WERI-Rb-1 (cell line): ENCODE measurements at regions not wholly inside any gene's neighbourhood (a gene's known extent, or its start where the extent isn't known, plus 50 kb on each side); places are given as distances from the start of the nearest gene placed in this dataset.
A peak's percentile ranks its signal among the peaks of the same experiment; 100 is the strongest.

Experiments
- DNase-seq: peaks from one replicate; pipeline ENCODE4 v3.0.0-alpha.2; 2020
- H3K27ac ChIP-seq: fragments of 250-450 bp; sonication (Bioruptor Pico); 2 replicates; pipeline ENCODE4 v1.5.1; 2020; ENCODE audit warnings: mild to moderate bottlenecking, moderate library complexity
- H3K27me3 ChIP-seq: fragments of 250-450 bp; sonication (Bioruptor Pico); 2 replicates; pipeline ENCODE4 v1.5.1; 2021; ENCODE audit warnings: mild to moderate bottlenecking, low read depth, moderate library complexity; ENCODE audit not compliant: insufficient read depth, severe bottlenecking
- H3K36me3 ChIP-seq: fragments of 250-450 bp; sonication (Bioruptor Pico); 2 replicates; pipeline ENCODE4 v1.5.1; 2020; ENCODE audit warnings: mild to moderate bottlenecking, moderate library complexity
- H3K4me3 ChIP-seq: 2 replicates; pipeline ENCODE4 v1.5.1; 2011; ENCODE audit warnings: low read depth, mild to moderate bottlenecking, control low read depth, low read length
- H3K9me3 ChIP-seq: fragments of 250-450 bp; sonication (Bioruptor Pico); 2 replicates; pipeline ENCODE4 v1.5.1; 2021; ENCODE audit warnings: mild to moderate bottlenecking, moderate library complexity; ENCODE audit not compliant: severe bottlenecking
- TF ChIP-seq, protein P1 (sequence below): IDR thresholded peaks from 2 replicates; pipeline ENCODE4 v1.5.1; 2011; ENCODE audit warnings: low read depth, mild to moderate bottlenecking, control low read depth, inconsistent platforms, low read length

DNA sequence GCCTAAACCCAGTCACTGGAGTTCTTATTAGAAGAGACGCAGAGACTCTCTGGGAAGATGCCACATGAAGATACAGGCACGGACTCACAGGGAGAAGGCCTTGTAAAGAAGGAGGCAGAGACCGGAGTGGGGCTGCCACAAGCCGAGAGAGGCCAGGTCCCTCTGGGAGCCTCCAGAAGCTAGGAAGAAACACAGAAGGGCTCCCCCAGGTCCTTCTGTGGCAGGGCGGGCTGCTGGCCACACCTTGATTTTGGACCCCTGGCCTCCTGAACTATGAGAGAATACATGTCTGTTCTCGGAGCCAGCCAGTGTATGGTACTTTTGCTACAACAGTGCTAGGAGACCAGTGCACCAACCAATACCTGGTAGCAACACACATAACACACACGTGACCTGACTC lies 140.1 kb upstream of the SPACA7 start:
- Histone ChIP-seq H3K9me3 (peaks cover 24% of the 10 kb centered on the region), H3K27ac (no peak overlapping the region), H3K4me3 (no peak overlapping the region), H3K27me3 (peaks cover 97% of the 10 kb centered on the region), H3K36me3 (no peaks in the 10 kb centered on the region)
- TF ChIP-seq, protein P1, sequence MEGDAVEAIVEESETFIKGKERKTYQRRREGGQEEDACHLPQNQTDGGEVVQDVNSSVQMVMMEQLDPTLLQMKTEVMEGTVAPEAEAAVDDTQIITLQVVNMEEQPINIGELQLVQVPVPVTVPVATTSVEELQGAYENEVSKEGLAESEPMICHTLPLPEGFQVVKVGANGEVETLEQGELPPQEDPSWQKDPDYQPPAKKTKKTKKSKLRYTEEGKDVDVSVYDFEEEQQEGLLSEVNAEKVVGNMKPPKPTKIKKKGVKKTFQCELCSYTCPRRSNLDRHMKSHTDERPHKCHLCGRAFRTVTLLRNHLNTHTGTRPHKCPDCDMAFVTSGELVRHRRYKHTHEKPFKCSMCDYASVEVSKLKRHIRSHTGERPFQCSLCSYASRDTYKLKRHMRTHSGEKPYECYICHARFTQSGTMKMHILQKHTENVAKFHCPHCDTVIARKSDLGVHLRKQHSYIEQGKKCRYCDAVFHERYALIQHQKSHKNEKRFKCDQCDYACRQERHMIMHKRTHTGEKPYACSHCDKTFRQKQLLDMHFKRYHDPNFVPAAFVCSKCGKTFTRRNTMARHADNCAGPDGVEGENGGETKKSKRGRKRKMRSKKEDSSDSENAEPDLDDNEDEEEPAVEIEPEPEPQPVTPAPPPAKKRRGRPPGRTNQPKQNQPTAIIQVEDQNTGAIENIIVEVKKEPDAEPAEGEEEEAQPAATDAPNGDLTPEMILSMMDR = no peak
- DNase-seq = no peak

DNA sequence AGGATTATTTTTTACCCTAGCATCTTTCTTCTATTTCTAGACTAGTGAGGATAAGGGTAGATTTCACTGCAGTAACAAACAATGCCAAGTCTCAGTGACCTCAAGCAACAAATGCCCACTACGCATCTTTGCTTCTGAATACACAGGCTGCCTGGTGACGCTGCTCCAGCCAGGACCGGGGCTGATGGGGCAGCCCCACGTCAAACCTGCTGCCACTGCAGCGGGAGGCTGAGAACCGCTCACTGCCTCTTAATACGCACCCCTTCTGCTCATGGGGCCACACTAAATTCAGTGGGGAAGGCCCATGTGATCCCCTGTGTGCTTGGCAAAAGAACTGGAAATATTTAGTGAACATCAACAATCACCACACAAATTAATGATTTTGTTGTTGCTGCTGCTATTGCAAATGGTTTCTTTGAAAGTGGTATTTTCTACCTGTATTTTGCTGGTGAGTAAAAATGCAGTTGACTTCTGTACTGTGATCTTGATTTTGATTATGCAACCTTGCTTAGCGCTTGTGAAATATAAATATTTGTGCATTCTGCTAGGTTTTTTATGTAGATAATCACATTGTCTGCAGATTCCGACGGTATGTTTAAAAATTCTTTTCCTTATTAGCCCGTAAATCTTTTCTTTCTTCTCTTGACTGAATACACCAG lies 139.5 kb upstream of the SPACA7 start:
- H3K27ac ChIP-seq = no peak overlapping the region
- DNase-seq = peak; percentile 4
- no peaks in the 10 kb centered on the region for H3K36me3 ChIP-seq
- H3K9me3 ChIP-seq = peaks cover 21% of the 10 kb centered on the region
- no peak overlapping the region for H3K4me3 ChIP-seq
- TF ChIP-seq, protein P1 = no peak
- H3K27me3 ChIP-seq = peaks cover 97% of the 10 kb centered on the region

DNA sequence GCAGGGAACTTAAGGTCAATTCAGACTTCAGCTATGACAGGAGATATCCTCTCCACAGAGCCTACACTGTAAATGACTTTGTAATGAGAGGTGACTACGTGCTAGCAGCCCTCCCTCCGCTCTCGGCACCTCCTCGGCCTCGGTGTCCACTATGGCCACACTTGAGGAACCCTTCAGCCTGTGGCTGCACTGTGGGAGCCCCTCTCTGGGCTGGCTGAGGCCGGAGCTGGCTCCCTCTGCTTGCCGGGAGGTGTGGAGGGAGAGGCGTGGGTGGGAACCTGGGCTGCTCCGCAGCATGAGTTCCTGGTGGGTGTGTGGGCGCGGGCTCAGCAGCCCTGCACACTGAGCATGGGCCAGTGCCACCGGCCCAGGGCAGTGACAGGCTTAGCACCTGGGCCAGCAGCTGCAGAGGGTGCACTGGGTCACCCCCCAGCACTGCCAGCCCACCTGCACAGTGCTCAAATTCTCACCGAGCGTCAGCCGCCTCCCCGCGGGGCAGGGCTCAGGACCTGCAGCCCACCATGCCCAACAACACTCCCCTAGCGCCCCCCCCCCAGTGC lies 137.6 kb upstream of the SPACA7 start:
- DNase-seq = peak; percentile 1
- H3K36me3 ChIP-seq = no peaks in the 10 kb centered on the region
- H3K27me3 ChIP-seq = peaks cover 97% of the 10 kb centered on the region
- H3K4me3 ChIP-seq = no peak overlapping the region
- no peak overlapping the region for H3K27ac ChIP-seq
- H3K9me3 ChIP-seq = peaks cover 22% of the 10 kb centered on the region
- TF ChIP-seq, protein P1 = no peak

DNA sequence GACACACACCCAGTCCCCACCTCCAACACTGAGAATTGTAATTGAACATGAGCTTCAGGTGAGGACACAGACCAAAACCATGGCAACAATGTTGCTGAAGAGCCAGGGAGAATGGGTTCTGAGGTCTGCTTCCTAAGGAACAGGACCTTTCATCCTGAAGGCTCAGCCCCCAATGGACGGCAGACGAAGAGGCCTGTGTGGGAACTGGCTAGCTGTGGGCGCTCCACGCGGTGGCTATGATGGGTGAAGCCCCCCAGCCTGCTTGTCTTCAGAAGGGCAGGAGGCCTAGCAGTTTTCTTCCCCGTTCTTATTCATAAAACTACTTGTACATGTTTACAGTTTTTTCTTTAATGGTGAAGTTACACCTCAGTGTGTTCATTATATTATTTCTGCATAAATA lies 136.1 kb upstream of the SPACA7 start:
- H3K36me3 ChIP-seq = no peaks in the 10 kb centered on the region
- peak; percentile 3 for DNase-seq
- no peak overlapping the region for H3K4me3 ChIP-seq
- H3K9me3 ChIP-seq = peaks cover 24% of the 10 kb centered on the region
- TF ChIP-seq, protein P1 = no peak
- peaks cover 97% of the 10 kb centered on the region for H3K27me3 ChIP-seq
- no peak overlapping the region for H3K27ac ChIP-seq

DNA sequence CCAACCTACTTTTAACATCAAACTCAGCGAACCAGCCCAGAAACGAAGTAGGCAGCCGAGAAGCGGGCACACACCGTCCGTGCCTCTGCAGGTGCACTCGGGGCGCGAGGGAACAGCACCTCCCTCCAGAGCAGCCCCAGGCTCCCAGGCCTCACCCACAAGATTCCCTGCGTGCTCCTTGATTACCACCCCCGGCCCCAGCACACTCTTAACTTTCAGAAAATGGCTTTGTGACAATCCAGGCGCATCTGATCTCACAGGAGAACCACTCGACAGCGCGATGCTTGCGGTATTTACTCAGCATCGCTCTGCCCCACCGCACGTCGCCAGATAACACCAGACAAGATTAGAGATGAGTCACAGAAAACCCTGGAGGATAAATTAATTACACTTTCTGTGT lies 134.9 kb upstream of the SPACA7 start:
- no peaks in the 10 kb centered on the region for H3K36me3 ChIP-seq
- peaks cover 19% of the 10 kb centered on the region for H3K9me3 ChIP-seq
- H3K4me3 ChIP-seq = no peak overlapping the region
- TF ChIP-seq, protein P1 = no peak
- DNase-seq = peak; percentile 4
- no peak overlapping the region for H3K27ac ChIP-seq
- H3K27me3 ChIP-seq = peaks cover 97% of the 10 kb centered on the region

DNA sequence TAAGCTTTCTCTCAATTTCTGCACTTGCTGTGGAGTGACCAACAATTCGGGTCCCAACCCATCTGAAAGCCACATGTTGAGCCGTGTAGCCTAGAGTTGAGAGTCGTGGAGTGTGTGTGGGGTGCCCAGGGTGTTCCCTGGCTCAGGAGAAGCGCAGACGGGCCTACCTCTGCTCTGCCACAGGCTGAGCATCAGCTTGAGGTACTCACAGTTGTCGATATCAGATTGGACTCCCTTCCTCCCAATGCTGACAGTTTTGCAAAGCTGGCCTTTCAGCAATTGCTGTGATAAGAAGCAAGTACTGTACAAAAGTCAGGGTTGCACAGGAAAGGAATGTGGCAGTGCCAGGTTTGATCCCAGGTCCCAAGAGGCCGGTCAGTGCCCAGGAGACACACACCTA lies 133.4 kb upstream of the SPACA7 start:
- no peak overlapping the region for H3K27ac ChIP-seq
- DNase-seq = no peak
- H3K9me3 ChIP-seq = peaks cover 19% of the 10 kb centered on the region
- H3K27me3 ChIP-seq = peaks cover 97% of the 10 kb centered on the region
- no peaks in the 10 kb centered on the region for H3K36me3 ChIP-seq
- TF ChIP-seq, protein P1 = no peak
- no peak overlapping the region for H3K4me3 ChIP-seq
